Activated CD8-positive, alpha-beta memory T cell treated with anti-CD3 and anti-CD28 coated beads, Interleukin-2, amount 10 ng/mL, durations not matched to agents 7 days and 5 days (primary cell): ENCODE measurements at regions not wholly inside any gene's neighbourhood (a gene's known extent, or its start where the extent isn't known, plus 50 kb on each side); places are given as distances from the start of the nearest gene placed in this dataset.

Experiments
- ATAC-seq: fragments of 150-1000 bp; cut with Tn5 transposase; one replicate; pipeline ENCODE4 v1.10.0; 2021; ENCODE audit warnings: moderate library complexity
- CTCF ChIA-PET: fragments of 350-600 bp; sonication (Branson Sonifier 250); formaldehyde crosslinking; loops from one replicate; lab custom pipeline; 2021; ENCODE audit warnings: antibody characterized with exemption; lab: Charles Lee
- DNase-seq: peaks from one replicate; pipeline ENCODE4 v3.0.0-alpha.2; 2020
- H3K27ac Mint-ChIP-seq: one replicate; pipeline ENCODE4 v1.8.0; 2021; ENCODE audit warnings: mild to moderate bottlenecking, mixed read lengths
- H3K27me3 Mint-ChIP-seq: one replicate; pipeline ENCODE4 v1.8.0; 2021; ENCODE audit warnings: mixed read lengths
- H3K36me3 Mint-ChIP-seq: one replicate; pipeline ENCODE4 v1.8.0; 2021; ENCODE audit warnings: mild to moderate bottlenecking, mixed read lengths
- H3K4me1 Mint-ChIP-seq: one replicate; pipeline ENCODE4 v1.8.0; 2021; ENCODE audit warnings: mixed read lengths
- H3K4me3 Mint-ChIP-seq: one replicate; pipeline ENCODE4 v1.8.0; 2021; ENCODE audit warnings: mild to moderate bottlenecking, moderate library complexity, mixed read lengths
- H3K9me3 Mint-ChIP-seq: one replicate; pipeline ENCODE4 v1.8.0; 2022; ENCODE audit warnings: low read depth, mixed read lengths

GRCh38 chr10:36170943-36171501 is 528.9 kb upstream of the FZD8 start:
- ATAC-seq: no peak
- no peaks in the 10 kb centered on the region for H3K36me3 Mint-ChIP-seq
- H3K9me3 Mint-ChIP-seq: peaks cover 15% of the 10 kb centered on the region
- H3K27ac Mint-ChIP-seq: no peak overlapping the region
- CTCF ChIA-PET: no interaction called here
- DNase-seq: no peak
- no peaks in the 10 kb centered on the region for H3K4me1 Mint-ChIP-seq
- H3K27me3 Mint-ChIP-seq: no peaks in the 10 kb centered on the region
- H3K4me3 Mint-ChIP-seq: no peak overlapping the region

- Mint-ChIP-seq H3K27me3 (no peaks in the 10 kb centered on the region), H3K4me1 (no peaks in the 10 kb centered on the region), H3K27ac (no peak overlapping the region), H3K4me3 (no peak overlapping the region), H3K36me3 (no peaks in the 10 kb centered on the region), H3K9me3 (peaks cover 16% of the 10 kb centered on the region)
- CTCF ChIA-PET: no interaction called here
- ATAC-seq (no peak), DNase-seq (no peak)
Measured at GRCh38 chr10:36170142-36170719, 528.1 kb upstream of the FZD8 start.

GRCh38 chr10:36168777-36169176 is 526.7 kb upstream of the FZD8 start:
- no peak for ATAC-seq

GRCh38 chr10:36164556-36165504 is 522.7 kb upstream of the FZD8 start:
- ATAC-seq (no peak), DNase-seq (no peak)
- no peak overlapping the region for H3K4me3 Mint-ChIP-seq
- H3K27me3 Mint-ChIP-seq: no peaks in the 10 kb centered on the region
- no peaks in the 10 kb centered on the region for H3K36me3 Mint-ChIP-seq
- H3K4me1 Mint-ChIP-seq: no peaks in the 10 kb centered on the region
- H3K9me3 Mint-ChIP-seq: peaks cover 10% of the 10 kb centered on the region
- CTCF ChIA-PET: no interaction called here
- no peak overlapping the region for H3K27ac Mint-ChIP-seq

More at GRCh38 chr10:36168777-36169176, 526.7 kb upstream of the FZD8 start:
- H3K4me1 Mint-ChIP-seq: no peaks in the 10 kb centered on the region
- H3K9me3 Mint-ChIP-seq: peaks cover 16% of the 10 kb centered on the region
- no peak for DNase-seq
- H3K27ac Mint-ChIP-seq: no peak overlapping the region
- H3K36me3 Mint-ChIP-seq: no peaks in the 10 kb centered on the region
- H3K27me3 Mint-ChIP-seq: no peaks in the 10 kb centered on the region
- H3K4me3 Mint-ChIP-seq: no peak overlapping the region
- CTCF ChIA-PET: no interaction called here

- DNase-seq (no peak), ATAC-seq (no peak)
- Mint-ChIP-seq H3K27me3 (no peaks in the 10 kb centered on the region), H3K36me3 (no peaks in the 10 kb centered on the region), H3K4me1 (no peaks in the 10 kb centered on the region), H3K27ac (no peak overlapping the region), H3K4me3 (no peak overlapping the region), H3K9me3 (peaks cover 11% of the 10 kb centered on the region)
- CTCF ChIA-PET: no interaction called here
Measured at GRCh38 chr10:36163827-36164226, 521.7 kb upstream of the FZD8 start.

- Mint-ChIP-seq H3K27me3 (no peaks in the 10 kb centered on the region), H3K36me3 (no peaks in the 10 kb centered on the region), H3K4me3 (no peak overlapping the region), H3K27ac (no peak overlapping the region), H3K9me3 (peaks cover 8% of the 10 kb centered on the region), H3K4me1 (no peaks in the 10 kb centered on the region)
- DNase-seq: no peak
- no peak for ATAC-seq
- CTCF ChIA-PET: no interaction called here
Measured at GRCh38 chr10:36157486-36157885, 515.4 kb upstream of the FZD8 start.

- Mint-ChIP-seq H3K36me3 (no peaks in the 10 kb centered on the region), H3K9me3 (peaks cover 5% of the 10 kb centered on the region), H3K4me3 (no peak overlapping the region), H3K27me3 (no peaks in the 10 kb centered on the region), H3K27ac (no peak overlapping the region), H3K4me1 (no peaks in the 10 kb centered on the region)
- no peak for DNase-seq
- CTCF ChIA-PET: no interaction called here
- ATAC-seq: no peak
Measured at GRCh38 chr10:36148207-36148606, 506.1 kb upstream of the FZD8 start.

- Mint-ChIP-seq H3K27ac (no peak overlapping the region), H3K9me3 (peaks cover 5% of the 10 kb centered on the region), H3K27me3 (no peaks in the 10 kb centered on the region), H3K4me3 (no peak overlapping the region), H3K36me3 (no peaks in the 10 kb centered on the region), H3K4me1 (no peaks in the 10 kb centered on the region)
- no peak for ATAC-seq
- DNase-seq: no peak
- CTCF ChIA-PET: no interaction called here
Measured at GRCh38 chr10:36147529-36147928, 505.4 kb upstream of the FZD8 start.

- CTCF ChIA-PET: no interaction called here
- no peak overlapping the region for H3K4me3 Mint-ChIP-seq
- ATAC-seq (no peak), DNase-seq (no peak)
- no peaks in the 10 kb centered on the region for H3K27me3 Mint-ChIP-seq
- no peaks in the 10 kb centered on the region for H3K4me1 Mint-ChIP-seq
- H3K36me3 Mint-ChIP-seq: no peaks in the 10 kb centered on the region
- H3K27ac Mint-ChIP-seq: no peak overlapping the region
- peaks cover 11% of the 10 kb centered on the region for H3K9me3 Mint-ChIP-seq
Measured at GRCh38 chr10:36141856-36142560, 499.9 kb upstream of the FZD8 start.

- CTCF ChIA-PET: no interaction called here
- Mint-ChIP-seq H3K9me3 (peaks cover 2% of the 10 kb centered on the region), H3K27ac (no peak overlapping the region), H3K27me3 (no peaks in the 10 kb centered on the region), H3K4me3 (no peak overlapping the region), H3K4me1 (no peaks in the 10 kb centered on the region), H3K36me3 (no peaks in the 10 kb centered on the region)
- DNase-seq (no peak), ATAC-seq (no peak)
Measured at GRCh38 chr10:36129051-36129450, 487.0 kb upstream of the FZD8 start.

GRCh38 chr10:36126076-36126475 is 484.0 kb upstream of the FZD8 start:
- Mint-ChIP-seq H3K4me1 (no peaks in the 10 kb centered on the region), H3K9me3 (peaks cover 2% of the 10 kb centered on the region), H3K36me3 (peaks cover 1% of the 10 kb centered on the region), H3K27me3 (no peaks in the 10 kb centered on the region), H3K4me3 (no peak overlapping the region), H3K27ac (no peak overlapping the region)
- ATAC-seq (no peak), DNase-seq (no peak)
- CTCF ChIA-PET: no interaction called here

- Mint-ChIP-seq H3K36me3 (peaks cover 1% of the 10 kb centered on the region), H3K4me1 (no peaks in the 10 kb centered on the region), H3K27me3 (no peaks in the 10 kb centered on the region), H3K27ac (no peak overlapping the region), H3K9me3 (peaks cover 5% of the 10 kb centered on the region), H3K4me3 (no peak overlapping the region)
- no peak for DNase-seq
- CTCF ChIA-PET: no interaction called here
- no peak for ATAC-seq
Measured at GRCh38 chr10:36119455-36119854, 477.4 kb upstream of the FZD8 start.

- H3K36me3 Mint-ChIP-seq: peaks cover 1% of the 10 kb centered on the region
- H3K4me1 Mint-ChIP-seq: no peaks in the 10 kb centered on the region
- H3K9me3 Mint-ChIP-seq: peaks cover 5% of the 10 kb centered on the region
- H3K27me3 Mint-ChIP-seq: no peaks in the 10 kb centered on the region
- DNase-seq (no peak), ATAC-seq (no peak)
- H3K4me3 Mint-ChIP-seq: no peak overlapping the region
- CTCF ChIA-PET: no interaction called here
- H3K27ac Mint-ChIP-seq: no peak overlapping the region
Measured at GRCh38 chr10:36118314-36118713, 476.2 kb upstream of the FZD8 start.
